Right lobe of liver (tissue), 4 donors: ENCODE measurements at regions not wholly inside any gene's neighbourhood (a gene's known extent, or its start where the extent isn't known, plus 50 kb on each side); places are given as distances from the start of the nearest gene placed in this dataset.

ENCODE experiments used
- CTCF ChIP-seq, 4 donors: fragments of 200-600 bp in 3 of 4; fragments of 450-650 bp in 1 of 4; IDR thresholded peaks; one replicate each; pipeline versions ENCODE4 v1.5.1 to v1.8.0; 2016 to 2022; ENCODE audit warnings: antibody characterized with exemption in 4 of 4, mild to moderate bottlenecking in 2 of 4
- POLR2A ChIP-seq: fragments of 450-650 bp; IDR thresholded peaks from one replicate; pipeline ENCODE4 v1.6.1; 2017; ENCODE audit warnings: antibody characterized with exemption, mild to moderate bottlenecking
- donor health status: DM: no; HTN: no; CAD: no.
- donor health status: DM: no; HTN: no; CAD: no.
- donor health status: DM: no; HTN: yes; CAD: no.

GRCh38 chr6:4296552-4296951, 161.2 kb upstream of the ECI2 start:
- TF ChIP-seq CTCF (IDR thresholded peaks at IDR 0.05) (no peak), POLR2A (no peak)
